SKM-1 treated with dmso at 0.1 percent for 144 hours (cell line): ENCODE measurements at regions not wholly inside any gene's neighbourhood (a gene's known extent, or its start where the extent isn't known, plus 50 kb on each side); places are given as distances from the start of the nearest gene placed in this dataset.
"Not testable (repeated sequence)": the region's sequence is repeated elsewhere in the genome, so short reads cannot be mapped to it uniquely, and the experiment has no call there.

Source experiments
- DNase-seq: peaks from one replicate; lab custom pipeline; 2025; ENCODE audit not compliant: unreplicated experiment; lab: John Stamatoyannopoulos, UW

- DNase-seq, result no peak
These were observed 66.6 kb downstream of the LACC1 start for GRCh38 chr13:43946281-43946680.

GRCh38 chr13:43947897-43948458, 68.3 kb downstream of the LACC1 start:
- no peak for DNase-seq

GRCh38 chr13:43953370-43953769, 73.7 kb downstream of the LACC1 start:
- no peak for DNase-seq

GRCh38 chr13:43956975-43957374, 77.3 kb downstream of the LACC1 start:
- not testable (repeated sequence) for DNase-seq

GRCh38 chr13:43959291-43959690, 79.6 kb downstream of the LACC1 start:
- no peak for DNase-seq

GRCh38 chr13:43961909-43962308, 82.2 kb downstream of the LACC1 start:
- DNase-seq, result no peak

- DNase-seq, result no peak
These were observed 84.0 kb downstream of the LACC1 start for GRCh38 chr13:43963726-43964125.

- DNase-seq, result no peak
These were observed 85.2 kb downstream of the LACC1 start for GRCh38 chr13:43964698-43965458.

- no peak for DNase-seq
These were observed 85.7 kb downstream of the LACC1 start for GRCh38 chr13:43965459-43965845.

GRCh38 chr13:43968251-43968942, 88.7 kb downstream of the LACC1 start:
- DNase-seq, result not testable (repeated sequence)

GRCh38 chr13:43968943-43969690, 89.4 kb downstream of the LACC1 start:
- not testable (repeated sequence) for DNase-seq

- DNase-seq, result not testable (repeated sequence)
These were observed 90.2 kb downstream of the LACC1 start for GRCh38 chr13:43969919-43970318.

GRCh38 chr13:43970520-43971242, 91.0 kb downstream of the LACC1 start:
- DNase-seq, result not testable (repeated sequence)

- DNase-seq, result not testable (repeated sequence)
These were observed 91.6 kb downstream of the LACC1 start for GRCh38 chr13:43971324-43971723.

- DNase-seq, result no peak
These were observed 98.2 kb downstream of the LACC1 start for GRCh38 chr13:43977911-43978310.

- DNase-seq, result no peak
These were observed 99.0 kb downstream of the LACC1 start for GRCh38 chr13:43978688-43979087.

- DNase-seq, result no peak
These were observed 99.8 kb downstream of the LACC1 start for GRCh38 chr13:43979492-43979891.

- no peak for DNase-seq
These were observed 100.9 kb downstream of the LACC1 start for GRCh38 chr13:43980587-43980986.

GRCh38 chr13:43981091-43981490, 101.4 kb downstream of the LACC1 start:
- no peak for DNase-seq

GRCh38 chr13:43981512-43982301, 102.0 kb downstream of the LACC1 start:
- no peak for DNase-seq
